ENCODE measurements at regions not wholly inside any gene's neighbourhood (a gene's known extent, or its start where the extent isn't known, plus 50 kb on each side); places are given as distances from the start of the nearest gene placed in this dataset.

GRCh38 chr4:35963383-35963782 lies 280.9 kb downstream of the ARAP2 start:
- Mint-ChIP-seq H3K27me3 (no peaks in the 10 kb centered on the region), H3K36me3 (ENCODE audit: low read depth) (no peaks in the 10 kb centered on the region), H3K4me3 (no peak overlapping the region), H3K4me1 (no peaks in the 10 kb centered on the region), H3K27ac (no peak overlapping the region), H3K9me3 (no peaks in the 10 kb centered on the region)
- ChIA-PET CTCF (no interaction called here), POLR2A (no interaction called here)
- ATAC-seq (ENCODE audit: low read depth) (no peak), DNase-seq (no peak)
- intact Hi-C loops (cut with micrococcal nuclease), result no loop called here
- no peak for TF ChIP-seq CTCF (IDR thresholded peaks at IDR 0.05)

- intact Hi-C loops (cut with micrococcal nuclease), result no loop called here
- TF ChIP-seq CTCF (IDR thresholded peaks at IDR 0.05), result no peak
- no peak overlapping the region for H3K27ac Mint-ChIP-seq
- no peaks in the 10 kb centered on the region for H3K36me3 Mint-ChIP-seq (ENCODE audit: low read depth)
- ATAC-seq (ENCODE audit: low read depth) (no peak), DNase-seq (no peak)
- no peaks in the 10 kb centered on the region for H3K4me1 Mint-ChIP-seq
- H3K9me3 Mint-ChIP-seq, result no peaks in the 10 kb centered on the region
- H3K4me3 Mint-ChIP-seq, result no peak overlapping the region
- CTCF ChIA-PET, result no interaction called here
- POLR2A ChIA-PET, result no interaction called here
- H3K27me3 Mint-ChIP-seq, result no peaks in the 10 kb centered on the region
Observed at GRCh38 chr4:35963974-35964515, 280.3 kb downstream of the ARAP2 start.

DNA sequence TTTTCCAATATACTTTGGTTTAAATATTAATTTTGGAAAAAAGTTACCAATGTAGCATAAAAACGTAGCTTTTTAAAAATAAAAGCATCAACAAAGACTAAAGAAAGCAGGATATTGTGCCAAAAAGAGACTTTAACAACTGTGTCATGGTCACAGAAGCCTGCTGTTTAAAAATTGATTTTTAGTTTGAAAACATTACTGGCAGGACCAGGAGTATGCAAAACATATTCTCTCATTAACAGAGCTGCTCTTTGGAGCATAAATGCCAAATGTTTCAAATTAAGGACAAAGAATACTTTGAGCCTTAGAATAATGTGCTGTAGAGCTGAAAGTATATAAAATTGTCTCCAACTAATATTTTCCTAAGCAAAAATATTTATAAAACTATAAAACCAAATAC lies 279.0 kb downstream of the ARAP2 start:
- DNase-seq (no peak), ATAC-seq (ENCODE audit: low read depth) (no peak)
- Mint-ChIP-seq H3K27ac (no peak overlapping the region), H3K4me1 (no peaks in the 10 kb centered on the region), H3K4me3 (no peak overlapping the region), H3K27me3 (no peaks in the 10 kb centered on the region), H3K36me3 (ENCODE audit: low read depth) (no peaks in the 10 kb centered on the region), H3K9me3 (no peaks in the 10 kb centered on the region)
- intact Hi-C loops (cut with micrococcal nuclease), result no loop called here
- CTCF ChIA-PET, result no interaction called here
- POLR2A ChIA-PET, result no interaction called here
- no peak for TF ChIP-seq CTCF (IDR thresholded peaks at IDR 0.05)

DNA sequence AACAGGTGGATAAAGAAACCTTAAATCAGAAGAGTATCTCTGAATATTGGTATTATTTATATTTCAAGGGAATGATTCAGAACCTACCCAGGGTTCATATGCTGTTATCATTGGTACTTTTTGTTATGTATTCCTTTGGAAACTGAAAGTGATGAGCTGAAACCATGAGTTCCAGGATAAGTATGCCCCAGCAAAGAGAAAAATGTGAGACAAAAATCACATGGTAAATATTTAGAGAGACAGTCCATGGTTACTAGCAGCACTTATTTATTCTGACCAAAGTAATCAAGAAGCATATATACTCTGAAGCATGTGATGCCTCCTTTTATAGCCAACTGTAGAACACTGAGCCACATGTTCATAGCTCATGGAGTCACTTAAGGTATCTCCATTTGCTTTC lies 277.7 kb downstream of the ARAP2 start:
- ATAC-seq (ENCODE audit: low read depth) (no peak), DNase-seq (no peak)
- Mint-ChIP-seq H3K36me3 (ENCODE audit: low read depth) (no peaks in the 10 kb centered on the region), H3K27ac (no peak overlapping the region), H3K4me1 (no peaks in the 10 kb centered on the region), H3K4me3 (no peak overlapping the region), H3K27me3 (no peaks in the 10 kb centered on the region), H3K9me3 (no peaks in the 10 kb centered on the region)
- intact Hi-C loops (cut with micrococcal nuclease), result no loop called here
- no peak for TF ChIP-seq CTCF (IDR thresholded peaks at IDR 0.05)
- POLR2A ChIA-PET, result no interaction called here
- CTCF ChIA-PET, result no interaction called here

- intact Hi-C loops (cut with micrococcal nuclease), result no loop called here
- DNase-seq (no peak), ATAC-seq (ENCODE audit: low read depth) (no peak)
- Mint-ChIP-seq H3K27me3 (no peaks in the 10 kb centered on the region), H3K9me3 (no peaks in the 10 kb centered on the region), H3K27ac (no peak overlapping the region), H3K4me1 (no peaks in the 10 kb centered on the region), H3K4me3 (no peak overlapping the region), H3K36me3 (ENCODE audit: low read depth) (no peaks in the 10 kb centered on the region)
- ChIA-PET POLR2A (no interaction called here), CTCF (no interaction called here)
- TF ChIP-seq CTCF (IDR thresholded peaks at IDR 0.05), result no peak
Observed at GRCh38 chr4:35970366-35970960, 273.9 kb downstream of the ARAP2 start.

All from activated B cell treated with CpG ODN at 0.5 μM for 24 hours (primary cell).